HepG2 (cell line): ENCODE measurements at regions not wholly inside any gene's neighbourhood (a gene's known extent, or its start where the extent isn't known, plus 50 kb on each side); places are given as distances from the start of the nearest gene placed in this dataset.

Source experiments
- ATAC-seq: fragments of 200-7000 bp; cut with Tn5 transposase; 3 replicates; pipeline ENCODE4 v1.9.1; 2020; ENCODE audit warnings: mild to moderate bottlenecking, moderate library complexity
- BruUV-seq: library from RNA; stranded (reverse); fragments of 400-500 nt; replicated peaks from 2 replicates; lab custom pipeline; 2021; lab: Mats Ljungman, UMichigan
- CTCF ChIA-PET: fragments of 300-600 bp; formaldehyde crosslinking; extraction: SDS; loops from one replicate; lab custom pipeline; 2021; ENCODE audit warnings: low total read pairs, inconsistent platforms, low intra/inter-chr PET ratio; lab: Yijun Ruan, JAX
- POLR2A ChIA-PET: fragments of 350-600 bp; sonication (Branson Sonifier 250); formaldehyde crosslinking; loops from one replicate; lab custom pipeline; 2020; ENCODE audit warnings: antibody characterized with exemption, inconsistent platforms; lab: Yijun Ruan, JAX
- DNase-seq: peaks from one replicate; pipeline ENCODE4 v3.0.0-alpha.2; 2015; ENCODE audit warnings: low spot score
- FAIRE-seq: peaks from 3 replicates; lab custom pipeline; 2011; peaks lifted over from hg19 to GRCh38; lab: Jason Lieb, UNC
- H2AFZ ChIP-seq: one replicate; pipeline ENCODE4 v1.6.1; 2011; ENCODE audit warnings: low read length, inconsistent platforms
- H3K27ac ChIP-seq: fragments of 300-600 bp; 3 replicates; pipeline ENCODE4 v1.8.0; 2011; ENCODE audit warnings: mixed run types, mild to moderate bottlenecking, mixed read lengths, low read length, inconsistent platforms; ENCODE audit not compliant: insufficient read depth; ENCODE audit errors: extremely low read length
- H3K27me3 ChIP-seq, 2 experiments: fragments of 200-600 bp in 1 of 2; 2 replicates in 1 of 2; 3 replicates in 1 of 2; pipeline versions ENCODE4 v1.6.0 to v1.8.0; 2011; ENCODE audit warnings: low read length in 2 of 2, mild to moderate bottlenecking in 2 of 2, moderate library complexity in 2 of 2, inconsistent platforms in 1 of 2; ENCODE audit not compliant: insufficient read depth in 2 of 2, control insufficient read depth in 1 of 2
- H3K36me3 ChIP-seq, 2 experiments: fragments of 200-600 bp in 1 of 2; replicated peaks in 1 of 2; 2 replicates in 1 of 2; 3 replicates in 1 of 2; pipeline versions ENCODE4 v1.5.1 to v1.8.0; 2011; ENCODE audit warnings: low read length in 2 of 2, inconsistent platforms in 1 of 2; ENCODE audit not compliant: insufficient read depth in 2 of 2, control insufficient read depth in 1 of 2
- H3K4me1 ChIP-seq: 2 replicates; pipeline ENCODE4 v1.5.1; 2012; ENCODE audit warnings: low read length, inconsistent platforms; ENCODE audit not compliant: insufficient read depth
- H3K4me2 ChIP-seq: 2 replicates; pipeline ENCODE4 v1.6.0; 2011; ENCODE audit warnings: low read depth, low read length, inconsistent platforms
- H3K4me3 ChIP-seq, 3 experiments: fragments of 200-600 bp in 1 of 3; sonication (generic), shearing (Covaris generic) in 1 of 3; replicated peaks in 1 of 3; 2 replicates each; pipeline ENCODE4 v1.5.1; 2011 to 2016; ENCODE audit warnings: low read length in 3 of 3, inconsistent platforms in 2 of 3, low read depth in 2 of 3, mild to moderate bottlenecking in 2 of 3, control low read depth in 1 of 3, mixed read lengths in 1 of 3; ENCODE audit not compliant: insufficient read depth in 1 of 3
- H3K79me2 ChIP-seq: one replicate; pipeline ENCODE4 v1.6.1; 2011; ENCODE audit warnings: low read length, inconsistent platforms; ENCODE audit not compliant: insufficient read depth
- H3K9ac ChIP-seq: 2 replicates; pipeline ENCODE4 v1.6.0; 2011; ENCODE audit warnings: mild to moderate bottlenecking, low read depth, low read length, inconsistent platforms; ENCODE audit not compliant: insufficient read depth
- H3K9me3 ChIP-seq: 2 replicates; pipeline ENCODE4 v1.5.1; 2012; ENCODE audit warnings: mild to moderate bottlenecking, low read length
- H4K20me1 ChIP-seq: 2 replicates; pipeline ENCODE4 v1.6.0; 2011; ENCODE audit warnings: inconsistent platforms, mild to moderate bottlenecking, low read length, moderate library complexity; ENCODE audit not compliant: insufficient read depth
- BRD4 ChIP-seq: sonication (generic); formaldehyde crosslinking; IDR thresholded peaks from 2 replicates; pipeline ENCODE4 v1.4.0; 2020; ENCODE audit warnings: missing genetic modification reagents
- CEBPZ ChIP-seq: IDR thresholded peaks from 2 replicates; pipeline ENCODE4 v1.6.1; 2012; ENCODE audit warnings: low read length, improper control_type of control experiment
- ELK4 ChIP-seq: sonication (generic); formaldehyde crosslinking; IDR thresholded peaks from 2 replicates; pipeline ENCODE4 v1.9.0; 2021; ENCODE audit warnings: missing genetic modification reagents, borderline replicate concordance
- MIER2 ChIP-seq: IDR thresholded peaks from 2 replicates; pipeline ENCODE4 v1.6.1; 2016; ENCODE audit warnings: missing biosample characterization, missing genetic modification reagents
- MTF2 ChIP-seq: sonication (generic); formaldehyde crosslinking; IDR thresholded peaks from 2 replicates; pipeline ENCODE4 v1.5.0; 2020; ENCODE audit warnings: missing genetic modification reagents, borderline replicate concordance
- RARG ChIP-seq: sonication (generic); formaldehyde crosslinking; IDR thresholded peaks from 2 replicates; pipeline ENCODE4 v1.4.0; 2020; ENCODE audit warnings: low read depth, mild to moderate bottlenecking, missing genetic modification reagents
- RELA ChIP-seq: sonication (generic); formaldehyde crosslinking; IDR thresholded peaks from 2 replicates; pipeline ENCODE4 v1.4.0; 2020; ENCODE audit warnings: missing genetic modification reagents
- ZNF609 ChIP-seq: sonication (generic); formaldehyde crosslinking; IDR thresholded peaks from 2 replicates; pipeline ENCODE4 v1.4.0; 2020; ENCODE audit warnings: mild to moderate bottlenecking, missing genetic modification reagents, borderline replicate concordance
- WGBS: methylation state at CpG from one replicate; pipeline ENCODE4 v1.1.6; 2017; ENCODE audit warnings: low lambda C conversion rate; 5-methylcytosine and 5-hydroxymethylcytosine counted together
- in situ Hi-C: cut with HindIII; loops from 2 replicates; pipeline ENCODE4 v1.10.0; 2017; ENCODE audit warnings: low pct_unique_long_range_greater_than_20kb; ENCODE audit not compliant: extremely low pct_ligation_motif_present
- intact Hi-C: fragments of 100-400 bp; cut with micrococcal nuclease; formaldehyde crosslinking; loops from one replicate; pipeline ENCODE4 v1.10.0; 2022; ENCODE audit not compliant: unreplicated experiment

GRCh38 chr18:76581261-76581660, 86.2 kb upstream of the ZNF516 start:
- no peaks in the 10 kb centered on the region for H3K9me3 ChIP-seq
- H2AFZ ChIP-seq, result no peak overlapping the region
- no peaks in the 10 kb centered on the region for H3K4me1 ChIP-seq
- no peak for TF ChIP-seq BRD4 (CRISPR knock-in tag)
- H3K79me2 ChIP-seq, result no peaks in the 10 kb centered on the region
- no peaks in the 10 kb centered on the region for H3K36me3 ChIP-seq
- CTCF ChIA-PET, result no interaction called here
- H3K4me2 ChIP-seq, result no peak overlapping the region
- FAIRE-seq, result no peak
- H3K27me3 ChIP-seq, result peaks cover 0 to 21% of the 10 kb centered on the region in 2 experiments; a peak in 2 of 5 replicates
- intact Hi-C loops, result no loop called here
- no peaks in the 10 kb centered on the region for H4K20me1 ChIP-seq
- no peak for DNase-seq
- no TSS peak for BruUV-seq
- POLR2A ChIA-PET, result no interaction called here
- 26% methylated on average over 3 of the region's 3 CpGs for WGBS
- no peak overlapping the region for H3K4me3 ChIP-seq
- H3K9ac ChIP-seq, result no peak overlapping the region
- no peak overlapping the region for H3K27ac ChIP-seq
- in situ Hi-C loops, result no loop called here
- no peak for ATAC-seq

GRCh38 chr18:76580288-76580962, 85.4 kb upstream of the ZNF516 start:
- CTCF ChIA-PET, result no interaction called here
- DNase-seq (no peak), ATAC-seq (no peak; the same call in 2 of the 3 replicates), FAIRE-seq (no peak)
- Histone ChIP-seq H3K9me3 (no peaks in the 10 kb centered on the region), H2AFZ (no peak overlapping the region), H3K27me3 (peaks cover 0 to 21% of the 10 kb centered on the region in 2 experiments; a peak in 2 of 5 replicates), H3K27ac (no peak overlapping the region), H3K36me3 (no peaks in the 10 kb centered on the region), H3K9ac (no peak overlapping the region), H4K20me1 (no peaks in the 10 kb centered on the region), H3K4me1 (no peaks in the 10 kb centered on the region), H3K79me2 (no peaks in the 10 kb centered on the region), H3K4me3 (no peak overlapping the region), H3K4me2 (no peak overlapping the region)
- no TSS peak for BruUV-seq
- POLR2A ChIA-PET, result no interaction called here
- WGBS, result 14% methylated on average over 5 of the region's 17 CpGs
- in situ Hi-C loops, result no loop called here
- intact Hi-C loops, result no loop called here
- no peak for TF ChIP-seq MTF2
- TF ChIP-seq RELA, result no peak
- no peak for TF ChIP-seq CEBPZ
- no peak for TF ChIP-seq RARG (CRISPR knock-in tag)
- TF ChIP-seq ELK4 (CRISPR knock-in tag), result no peak
- TF ChIP-seq MIER2 (CRISPR knock-in tag), result no peak
- no peak for TF ChIP-seq ZNF609
